ENCODE measurements at regions not wholly inside any gene's neighbourhood (a gene's known extent, or its start where the extent isn't known, plus 50 kb on each side); places are given as distances from the start of the nearest gene placed in this dataset.
"Not testable (repeated sequence)": the region's sequence is repeated elsewhere in the genome, so short reads cannot be mapped to it uniquely, and the experiment has no call there.

DNA sequence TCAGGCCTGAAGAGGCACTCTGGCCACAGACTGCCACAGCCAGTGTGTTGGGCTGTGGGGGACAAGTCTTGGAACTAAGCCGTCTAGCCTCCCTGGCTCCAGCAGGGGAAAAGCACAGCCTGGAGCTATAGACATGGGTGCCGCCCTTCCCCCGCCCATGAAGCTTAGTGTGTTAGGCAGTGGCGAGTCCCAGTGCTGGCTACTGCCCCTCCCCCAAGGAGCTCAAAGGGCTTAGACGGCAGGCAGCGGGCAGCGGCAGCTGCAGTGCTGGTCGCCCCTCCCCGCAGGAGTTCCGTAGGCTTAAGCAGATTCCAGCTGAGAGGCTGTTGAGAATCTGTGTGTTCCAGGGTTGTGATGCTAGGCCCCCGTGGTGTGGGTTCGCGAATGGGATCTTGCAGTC lies 135.8 kb upstream of the RORA start:
- Mint-ChIP-seq H3K9me3 (ENCODE audit: unreplicated experiment) (peaks cover 10% of the 10 kb centered on the region), H3K36me3 (ENCODE audit: insufficient read depth, unreplicated experiment) (no peaks in the 10 kb centered on the region), H3K27ac (ENCODE audit: unreplicated experiment) (no peak overlapping the region), H3K27me3 (ENCODE audit: insufficient read depth, unreplicated experiment) (peaks cover 11% of the 10 kb centered on the region), H3K4me3 (ENCODE audit: unreplicated experiment) (no peak overlapping the region), H3K4me1 (ENCODE audit: low read depth, unreplicated experiment) (no peaks in the 10 kb centered on the region)
- DNase-seq = peak; percentile 6 to 40
- ChIA-PET POLR2A (no interaction called here), CTCF (no interaction called here)
- Histone ChIP-seq H3K4me1 (no peaks in the 10 kb centered on the region), H3K4me3 (ENCODE audit: low read depth, low read length) (no peak overlapping the region), H3K9me3 (no peaks in the 10 kb centered on the region), H3K36me3 (ENCODE audit: control insufficient read depth, insufficient read depth, low read length) (no peaks in the 10 kb centered on the region), H3K27me3 (replicated peaks; ENCODE audit: control insufficient read depth, insufficient read depth, low read length) (no peaks in the 10 kb centered on the region)
- no peak for TF ChIP-seq CTCF (IDR thresholded peaks at IDR 0.05; ENCODE audit: insufficient read depth in 1 of 2, low read depth in 1 of 2, low read length in 1 of 2, severe bottlenecking in 1 of 2, unreplicated experiment in 1 of 2)
- intact Hi-C loops (cut with micrococcal nuclease; ENCODE audit: unreplicated experiment) = no loop called here
- BruUV-seq (replicated peaks) = no TSS peak

- CTCF ChIA-PET; DNase-seq; intact Hi-C loops (cut with micrococcal nuclease; ENCODE audit: unreplicated experiment); H3K4me1 ChIP-seq; H3K4me1 Mint-ChIP-seq (ENCODE audit: low read depth, unreplicated experiment); BruUV-seq (replicated peaks); H3K36me3 ChIP-seq (ENCODE audit: control insufficient read depth, insufficient read depth, low read length); H3K4me3 ChIP-seq (ENCODE audit: low read depth, low read length); H3K4me3 Mint-ChIP-seq (ENCODE audit: unreplicated experiment); H3K27me3 ChIP-seq (replicated peaks; ENCODE audit: control insufficient read depth, insufficient read depth, low read length); H3K27ac Mint-ChIP-seq (ENCODE audit: unreplicated experiment); H3K9me3 ChIP-seq; H3K36me3 Mint-ChIP-seq (ENCODE audit: insufficient read depth, unreplicated experiment); POLR2A ChIA-PET: not testable (repeated sequence)
- H3K27me3 Mint-ChIP-seq (ENCODE audit: insufficient read depth, unreplicated experiment) = peaks cover 11% of the 10 kb centered on the region
- peaks cover 10% of the 10 kb centered on the region for H3K9me3 Mint-ChIP-seq (ENCODE audit: unreplicated experiment)
Observed at GRCh38 chr15:61362912-61363311, 133.8 kb upstream of the RORA start.

GRCh38 chr15:61344293-61344692 lies 115.2 kb upstream of the RORA start:
- H3K9me3 ChIP-seq = no peaks in the 10 kb centered on the region
- no peaks in the 10 kb centered on the region for H3K27me3 ChIP-seq (replicated peaks; ENCODE audit: control insufficient read depth, insufficient read depth, low read length)
- Mint-ChIP-seq H3K4me3 (ENCODE audit: unreplicated experiment) (no peak overlapping the region), H3K27ac (ENCODE audit: unreplicated experiment) (no peak overlapping the region), H3K27me3 (ENCODE audit: insufficient read depth, unreplicated experiment) (peaks cover 20% of the 10 kb centered on the region), H3K36me3 (ENCODE audit: insufficient read depth, unreplicated experiment) (no peaks in the 10 kb centered on the region), H3K9me3 (ENCODE audit: unreplicated experiment) (no peaks in the 10 kb centered on the region), H3K4me1 (ENCODE audit: low read depth, unreplicated experiment) (no peaks in the 10 kb centered on the region)
- ChIA-PET POLR2A (no interaction called here), CTCF (no interaction called here)
- no peaks in the 10 kb centered on the region for H3K36me3 ChIP-seq (ENCODE audit: control insufficient read depth, insufficient read depth, low read length)
- BruUV-seq (replicated peaks) = no TSS peak
- no peak for DNase-seq
- H3K4me1 ChIP-seq = no peaks in the 10 kb centered on the region
- intact Hi-C loops (cut with micrococcal nuclease; ENCODE audit: unreplicated experiment) = no loop called here
- no peak for TF ChIP-seq CTCF (IDR thresholded peaks at IDR 0.05; ENCODE audit: insufficient read depth in 1 of 2, low read depth in 1 of 2, low read length in 1 of 2, severe bottlenecking in 1 of 2, unreplicated experiment in 1 of 2)
- no peak overlapping the region for H3K4me3 ChIP-seq (ENCODE audit: low read depth, low read length)

- Mint-ChIP-seq H3K36me3 (ENCODE audit: insufficient read depth, unreplicated experiment) (no peaks in the 10 kb centered on the region), H3K27ac (ENCODE audit: unreplicated experiment) (no peak overlapping the region), H3K4me3 (ENCODE audit: unreplicated experiment) (no peak overlapping the region), H3K27me3 (ENCODE audit: insufficient read depth, unreplicated experiment) (peaks cover 20% of the 10 kb centered on the region), H3K9me3 (ENCODE audit: unreplicated experiment) (no peaks in the 10 kb centered on the region), H3K4me1 (ENCODE audit: low read depth, unreplicated experiment) (no peaks in the 10 kb centered on the region)
- TF ChIP-seq CTCF (IDR thresholded peaks at IDR 0.05; ENCODE audit: insufficient read depth in 1 of 2, low read depth in 1 of 2, low read length in 1 of 2, severe bottlenecking in 1 of 2, unreplicated experiment in 1 of 2) = no peak
- no peaks in the 10 kb centered on the region for H3K4me1 ChIP-seq
- no TSS peak for BruUV-seq (replicated peaks)
- no peak overlapping the region for H3K4me3 ChIP-seq (ENCODE audit: low read depth, low read length)
- DNase-seq = no peak
- ChIA-PET POLR2A (no interaction called here), CTCF (no interaction called here)
- H3K9me3 ChIP-seq = no peaks in the 10 kb centered on the region
- intact Hi-C loops (cut with micrococcal nuclease; ENCODE audit: unreplicated experiment) = no loop called here
- no peaks in the 10 kb centered on the region for H3K27me3 ChIP-seq (replicated peaks; ENCODE audit: control insufficient read depth, insufficient read depth, low read length)
- H3K36me3 ChIP-seq (ENCODE audit: control insufficient read depth, insufficient read depth, low read length) = no peaks in the 10 kb centered on the region
Observed at GRCh38 chr15:61342390-61342789, 113.3 kb upstream of the RORA start.

All from Caco-2 (cell line).